ENCODE measurements at regions not wholly inside any gene's neighbourhood (a gene's known extent, or its start where the extent isn't known, plus 50 kb on each side); places are given as distances from the start of the nearest gene placed in this dataset.

GRCh38 chr2:166803373-166804000 lies 84.8 kb upstream of the XIRP2 start:
- Histone ChIP-seq H3K4me3 (no peak overlapping the region), H3K9me3 (replicated peaks; ENCODE audit: control insufficient read depth, insufficient read depth, low read length) (no peaks in the 10 kb centered on the region), H3K9ac (ENCODE audit: control insufficient read depth, insufficient read depth, low read length) (no peak overlapping the region), H3K27me3 (replicated peaks in 1 of 2; ENCODE audit: control insufficient read depth in 2 of 2, insufficient read depth in 2 of 2, low read length in 1 of 2) (no peaks in the 10 kb centered on the region), H2AFZ (ENCODE audit: control insufficient read depth, low read depth, low read length) (no peak overlapping the region), H3K27ac (ENCODE audit: control insufficient read depth, insufficient read depth) (no peak overlapping the region), H3K4me1 (ENCODE audit: control insufficient read depth, insufficient read depth, low read length) (no peaks in the 10 kb centered on the region), H4K20me1 (ENCODE audit: control insufficient read depth, insufficient read depth) (no peaks in the 10 kb centered on the region; the same call in 1 of the 2 replicates), H3K79me2 (ENCODE audit: control insufficient read depth, insufficient read depth, low read length) (no peaks in the 10 kb centered on the region), H3K4me2 (ENCODE audit: control insufficient read depth, insufficient read depth) (no peak overlapping the region), H3K36me3 (ENCODE audit: control insufficient read depth in 2 of 2, insufficient read depth in 2 of 2, low read length in 1 of 2) (no peaks in the 10 kb centered on the region)
- TF ChIP-seq IRF5 (IDR thresholded peaks at IDR 0.05; ENCODE audit: borderline replicate concordance) (no peak), CBX5 (IDR thresholded peaks at IDR 0.05; ENCODE audit: low read depth) (no peak), MLLT1 (IDR thresholded peaks at IDR 0.05) (no peak), BCL11A (IDR thresholded peaks at IDR 0.05; ENCODE audit: low read depth, low read length) (no peak), ZBED1 (IDR thresholded peaks at IDR 0.05; ENCODE audit: borderline replicate concordance) (no peak), HCFC1 (IDR thresholded peaks at IDR 0.05; ENCODE audit: low read length) (no peak), NFXL1 (IDR thresholded peaks at IDR 0.05; ENCODE audit: borderline replicate concordance) (no peak), BRCA1 (IDR thresholded peaks at IDR 0.05; ENCODE audit: low read depth, low read length) (no peak), MTA2 (IDR thresholded peaks at IDR 0.05; ENCODE audit: low read depth) (no peak), CTCF (IDR thresholded peaks at IDR 0.05 in 2 of 3, conservative IDR thresholded peaks at IDR 0.05 in 1 of 3; ENCODE audit: control insufficient read depth in 2 of 3, extremely low read depth in 1 of 3, insufficient read depth in 1 of 3, low read depth in 3 of 3, low read length in 3 of 3) (no peak), LARP7 (IDR thresholded peaks at IDR 0.05) (no peak), ATF7 (IDR thresholded peaks at IDR 0.05; ENCODE audit: low read depth) (no peak), EGR1 (IDR thresholded peaks at IDR 0.05; ENCODE audit: borderline replicate concordance in 1 of 2, low read depth in 2 of 2, low read length in 2 of 2) (no peak), USF2 (IDR thresholded peaks at IDR 0.05; ENCODE audit: borderline replicate concordance, low read depth, low read length) (no peak)
- in situ Hi-C loops (cut with MboI): no loop called here
- DNase-seq (ENCODE audit: low read depth, low spot score): no peak
- intact Hi-C loops (cut with micrococcal nuclease; ENCODE audit: unreplicated experiment): no loop called here
- WGBS (ENCODE audit: insufficient coverage, insufficient replicate concordance, low lambda C conversion rate, missing lambda C conversion rate): 14% methylated on average over 6 of the region's 6 CpGs
- ChIA-PET RAD21 (ENCODE audit: unreplicated experiment) (no interaction called here), CTCF (no interaction called here), POLR2A (no interaction called here), SMC1A (ENCODE audit: uncharacterized antibody, unreplicated experiment) (interaction anchor here (0.8 to 2.6 kb wide), 5 partner anchors 11 to 82 kb away, joined by 3 to 8 read pairs (median 3); no protein-coding TSS in a partner anchor)
- no peak; the same call in 2 of the 3 replicates for ATAC-seq
- BruUV-seq (replicated peaks): no TSS peak
- FAIRE-seq: no peak
